HCT116 (cell line): ENCODE measurements at regions not wholly inside any gene's neighbourhood (a gene's known extent, or its start where the extent isn't known, plus 50 kb on each side); places are given as distances from the start of the nearest gene placed in this dataset.

Experiments used
- ATAC-seq: fragments of 200-7000 bp; cut with Tn5 transposase; 2 replicates; pipeline ENCODE4 v1.9.1; 2020; ENCODE audit warnings: mild to moderate bottlenecking, moderate library complexity
- BruUV-seq: library from RNA; stranded (reverse); fragments of 400-500 nt; replicated peaks from 2 replicates; lab custom pipeline; 2021; lab: Mats Ljungman, UMichigan
- CTCF ChIA-PET: fragments of 300-600 bp; sonication (Branson Sonifier 250); formaldehyde crosslinking; loops from one replicate; lab custom pipeline; 2021; ENCODE audit warnings: antibody characterized with exemption; lab: Charles Lee
- POLR2A ChIA-PET: fragments of 300-600, 350-600 bp; sonication (Branson Sonifier 250); formaldehyde crosslinking; loops from one replicate; lab custom pipeline; 2021; ENCODE audit warnings: antibody characterized with exemption; lab: Charles Lee
- RAD21 ChIA-PET, 2 experiments: fragments of 300-600 bp; sonication (Branson Sonifier 250); formaldehyde crosslinking; loops; one replicate each; lab custom pipeline; 2023; ENCODE audit warnings: low total read pairs in 2 of 2; ENCODE audit not compliant: uncharacterized antibody in 2 of 2, unreplicated experiment in 2 of 2, low non-redundant PET in 1 of 2; lab: Charles Lee
- DNase-seq: peaks from one replicate; pipeline ENCODE4 v3.0.0-alpha.2; 2010; ENCODE audit warnings: low read depth, low spot score
- H2AFZ ChIP-seq: fragments of 200-600 bp; shearing (Covaris generic), sonication (generic); 2 replicates; pipeline ENCODE4 v1.6.1; 2017; ENCODE audit warnings: low read depth, mixed run types, mixed read lengths, antibody characterized with exemption, low read length; ENCODE audit not compliant: poor library complexity, severe bottlenecking
- H3K27ac ChIP-seq: 2 replicates; pipeline ENCODE4 v1.5.1; 2012; ENCODE audit warnings: low read depth, low read length
- H3K27me3 ChIP-seq: fragments of 200-600 bp; sonication (generic); 2 replicates; pipeline ENCODE4 v1.6.1; 2016; ENCODE audit warnings: mixed run types, low read length, mixed read lengths; ENCODE audit not compliant: insufficient read depth
- H3K36me3 ChIP-seq, 2 experiments: fragments of 200-500 bp in 1 of 2; fragments of 200-600 bp in 1 of 2; sonication (Bioruptor generic) in 1 of 2; sonication (generic) in 1 of 2; 2 replicates each; pipeline versions ENCODE4 v1.5.1 to v1.6.1; 2014 to 2016; ENCODE audit warnings: low read length in 2 of 2, inconsistent platforms in 1 of 2, mixed read lengths in 1 of 2, mixed run types in 1 of 2; ENCODE audit not compliant: insufficient read depth in 2 of 2, control insufficient read depth in 1 of 2
- H3K4me1 ChIP-seq, 2 experiments: fragments of 200-600 bp in 1 of 2; sonication (generic) in 1 of 2; 2 replicates each; pipeline versions ENCODE4 v1.5.1 to v1.6.1; 2012 to 2017; ENCODE audit warnings: low read length in 2 of 2, inconsistent platforms in 1 of 2, mild to moderate bottlenecking in 1 of 2, mixed read lengths in 1 of 2, mixed run types in 1 of 2, moderate library complexity in 1 of 2; ENCODE audit not compliant: insufficient read depth in 2 of 2, control insufficient read depth in 1 of 2
- H3K4me2 ChIP-seq: fragments of 200-600 bp; sonication (generic); 2 replicates; pipeline ENCODE4 v1.6.1; 2017; ENCODE audit warnings: mixed run types, low read length, mixed read lengths
- H3K4me3 ChIP-seq, 2 experiments: fragments of 200-600 bp in 1 of 2; sonication (generic) in 1 of 2; replicated peaks in 1 of 2; 2 replicates each; pipeline ENCODE4 v1.5.1; 2011 to 2016; ENCODE audit warnings: low read length in 2 of 2, control low read depth in 1 of 2, low read depth in 1 of 2, mild to moderate bottlenecking in 1 of 2, mixed read lengths in 1 of 2, mixed run types in 1 of 2
- H3K79me2 ChIP-seq: fragments of 200-600 bp; sonication (generic); 2 replicates; pipeline ENCODE4 v1.6.1; 2017; ENCODE audit warnings: mild to moderate bottlenecking, mixed run types, low read length, moderate library complexity, mixed read lengths; ENCODE audit not compliant: insufficient read depth
- H3K9ac ChIP-seq: fragments of 200-600 bp; sonication (generic); 2 replicates; pipeline ENCODE4 v1.6.1; 2016; ENCODE audit warnings: low read length, mixed read lengths
- H3K9me2 ChIP-seq: fragments of 200-600 bp; sonication (generic), shearing (Covaris generic); 2 replicates; pipeline ENCODE4 v1.6.1; 2017; ENCODE audit warnings: mixed run types, mild to moderate bottlenecking, moderate library complexity; ENCODE audit not compliant: insufficient read depth
- H3K9me3 ChIP-seq, 2 experiments: fragments of 200-500 bp in 1 of 2; fragments of 200-600 bp in 1 of 2; sonication (Bioruptor generic) in 1 of 2; sonication (generic) in 1 of 2; 2 replicates each; pipeline ENCODE4 v1.6.1; 2014 to 2017; ENCODE audit warnings: low read length in 2 of 2, mixed read lengths in 2 of 2, inconsistent platforms in 1 of 2, low read depth in 1 of 2, mild to moderate bottlenecking in 1 of 2, mixed run types in 1 of 2, moderate library complexity in 1 of 2; ENCODE audit not compliant: control insufficient read depth in 1 of 2, insufficient read depth in 1 of 2
- H4K20me1 ChIP-seq: fragments of 200-600 bp; sonication (generic), shearing (Covaris generic); 2 replicates; pipeline ENCODE4 v1.6.1; 2017; ENCODE audit warnings: mixed run types, mild to moderate bottlenecking, moderate library complexity; ENCODE audit not compliant: insufficient read depth
- ATF3 ChIP-seq: IDR thresholded peaks from 2 replicates; pipeline ENCODE4 v1.6.1; 2012
- CEBPB ChIP-seq: IDR thresholded peaks from 2 replicates; pipeline ENCODE4 v1.6.1; 2012; ENCODE audit warnings: low read depth
- ELF1 ChIP-seq: IDR thresholded peaks from 2 replicates; pipeline ENCODE4 v1.6.1; 2012; ENCODE audit warnings: low read depth, borderline replicate concordance
- EZH2 ChIP-seq: fragments of 200-600 bp; sonication (generic); IDR thresholded peaks from 2 replicates; pipeline ENCODE4 v1.6.1; 2017; ENCODE audit warnings: antibody characterized with exemption, mixed run types
- FOSL1 ChIP-seq: IDR thresholded peaks from 2 replicates; pipeline ENCODE4 v1.6.1; 2012; ENCODE audit warnings: low read depth
- MAX ChIP-seq: IDR thresholded peaks from 2 replicates; pipeline ENCODE4 v1.6.1; 2012
- SIN3A ChIP-seq: IDR thresholded peaks from 2 replicates; pipeline ENCODE4 v1.6.1; 2012; ENCODE audit warnings: low read depth
- SP1 ChIP-seq: IDR thresholded peaks from 2 replicates; pipeline ENCODE4 v1.6.1; 2012; ENCODE audit warnings: low read depth
- SRF ChIP-seq: IDR thresholded peaks from 2 replicates; pipeline ENCODE4 v1.6.1; 2012; ENCODE audit warnings: low read depth
- TCF7L2 ChIP-seq: IDR thresholded peaks from 2 replicates; pipeline ENCODE4 v1.7.0; 2011; ENCODE audit warnings: borderline replicate concordance, inconsistent platforms; ENCODE audit not compliant: insufficient read depth, insufficient read length; ENCODE audit errors: extremely low read depth
- YY1 ChIP-seq: IDR thresholded peaks from 2 replicates; pipeline ENCODE4 v1.6.1; 2011; ENCODE audit warnings: low read length, low read depth, moderate library complexity, mild to moderate bottlenecking; ENCODE audit not compliant: insufficient replicate concordance; ENCODE audit errors: extremely low read depth
- ZBTB33 ChIP-seq: IDR thresholded peaks from 2 replicates; pipeline ENCODE4 v1.6.1; 2011; ENCODE audit warnings: mild to moderate bottlenecking, low read length, moderate library complexity; ENCODE audit not compliant: insufficient replicate concordance; ENCODE audit errors: extremely low read depth
- ZFX ChIP-seq: fragments of 450-650 bp; IDR thresholded peaks from 2 replicates; pipeline ENCODE4 v1.6.1; 2017
- ZNF274 ChIP-seq: fragments of 200-500 bp; sonication (Bioruptor generic); IDR thresholded peaks from 2 replicates; pipeline ENCODE4 v1.6.1; 2014; ENCODE audit warnings: mild to moderate bottlenecking, low read depth, low read length, inconsistent platforms
- intact Hi-C: fragments of 100-400 bp; cut with micrococcal nuclease; formaldehyde crosslinking; loops from 2 replicates; pipeline ENCODE4 v1.10.0; 2022

- H3K4me3 ChIP-seq: no peak overlapping the region
- intact Hi-C loops: no loop called here
- CTCF ChIA-PET: no interaction called here
Measured at GRCh38 chr2:41771710-41772109, 276.1 kb upstream of the PKDCC start.

GRCh38 chr2:41772697-41773096 lies 275.1 kb upstream of the PKDCC start:
- DNase-seq: no peak
- no peaks in the 10 kb centered on the region for H3K9me3 ChIP-seq
- ChIA-PET CTCF (no interaction called here), RAD21 (no interaction called here), POLR2A (no interaction called here)
- no peaks in the 10 kb centered on the region for H3K36me3 ChIP-seq
- no peak overlapping the region for H3K9ac ChIP-seq
- H3K4me1 ChIP-seq: no peaks in the 10 kb centered on the region
- no peak overlapping the region for H3K4me3 ChIP-seq
- H3K79me2 ChIP-seq: no peaks in the 10 kb centered on the region
- no peak overlapping the region for H2AFZ ChIP-seq
- BruUV-seq: no TSS peak
- H3K27ac ChIP-seq: no peak overlapping the region
- peaks cover 27% of the 10 kb centered on the region for H3K27me3 ChIP-seq
- ATAC-seq: no peak
- no peaks in the 10 kb centered on the region for H3K9me2 ChIP-seq
- intact Hi-C loops: no loop called here
- no peak overlapping the region for H3K4me2 ChIP-seq
- no peaks in the 10 kb centered on the region for H4K20me1 ChIP-seq
- no peak for TF ChIP-seq ATF3
- no peak for TF ChIP-seq ZBTB33
- TF ChIP-seq CEBPB: no peak
- TF ChIP-seq FOSL1: no peak
- TF ChIP-seq ZNF274: no peak
- TF ChIP-seq ZFX: no peak
- no peak for TF ChIP-seq SP1
- TF ChIP-seq TCF7L2: no peak
- no peak for TF ChIP-seq SRF
- no peak for TF ChIP-seq EZH2
- TF ChIP-seq YY1: no peak
- no peak for TF ChIP-seq ELF1

More at GRCh38 chr2:41771710-41772109, 276.1 kb upstream of the PKDCC start:
- peaks cover 27% of the 10 kb centered on the region for H3K27me3 ChIP-seq
- H3K4me1 ChIP-seq: no peaks in the 10 kb centered on the region
- ATAC-seq: no peak
- BruUV-seq: no TSS peak
- no peaks in the 10 kb centered on the region for H3K9me2 ChIP-seq
- ChIA-PET POLR2A (no interaction called here), RAD21 (no interaction called here)
- no peak for DNase-seq
- no peak overlapping the region for H3K4me2 ChIP-seq
- no peaks in the 10 kb centered on the region for H3K36me3 ChIP-seq
- H3K27ac ChIP-seq: no peak overlapping the region
- H3K9me3 ChIP-seq: no peaks in the 10 kb centered on the region
- no peaks in the 10 kb centered on the region for H4K20me1 ChIP-seq
- H2AFZ ChIP-seq: no peak overlapping the region
- H3K79me2 ChIP-seq: no peaks in the 10 kb centered on the region
- no peak for TF ChIP-seq ATF3
- no peak for TF ChIP-seq SIN3A
- no peak for TF ChIP-seq MAX
- TF ChIP-seq ELF1: no peak
- TF ChIP-seq, all 23 proteins: peak for 0
- H3K9ac ChIP-seq: no peak overlapping the region
